K562 (cell line): ENCODE measurements at regions not wholly inside any gene's neighbourhood (a gene's known extent, or its start where the extent isn't known, plus 50 kb on each side); places are given as distances from the start of the nearest gene placed in this dataset.

Experiments
- ATAC-seq: fragments of 200-7000 bp; cut with Tn5 transposase; 3 replicates; pipeline ENCODE4 v1.9.1; 2020; ENCODE audit warnings: moderate library complexity
- BruUV-seq: library from RNA; stranded (reverse); fragments of 400-500 nt; replicated peaks from 2 replicates; lab custom pipeline; 2021; lab: Mats Ljungman, UMichigan
- CTCF ChIA-PET: fragments of 300-600 bp; formaldehyde crosslinking; extraction: SDS; loops from one replicate; lab custom pipeline; 2021; ENCODE audit warnings: low intra/inter-chr PET ratio; lab: Yijun Ruan, JAX
- POLR2A ChIA-PET: fragments of 300-600, 350-650 bp; sonication (Branson Sonifier 250); formaldehyde crosslinking; extraction: SDS; loops from one replicate; lab custom pipeline; 2021; ENCODE audit warnings: antibody characterized with exemption, inconsistent platforms; lab: Yijun Ruan, JAX
- DNase-seq, 4 experiments: peaks; one replicate each; pipeline versions ENCODE4 v3.0.0 to v3.0.0-alpha.2; 2011 to 2018; ENCODE audit warnings: low spot score in 3 of 4, mixed read lengths in 3 of 4; ENCODE audit errors: extremely low read depth in 1 of 4
- FAIRE-seq: peaks from 2 replicates; lab custom pipeline; 2011; peaks lifted over from hg19 to GRCh38; lab: Jason Lieb, UNC
- H2AFZ ChIP-seq: 2 replicates; pipeline ENCODE4 v1.6.0; 2011; ENCODE audit warnings: low read depth, low read length, control low read depth, inconsistent platforms
- H3K27ac ChIP-seq: fragments of 200-600 bp; 3 replicates; pipeline ENCODE4 v1.8.0; 2011; ENCODE audit warnings: low read depth, mild to moderate bottlenecking, control low read depth, inconsistent platforms, low read length, moderate library complexity, mixed read lengths; ENCODE audit errors: extremely low read depth
- H3K27me3 ChIP-seq, 2 experiments: fragments of 300-600 bp in 1 of 2; 2 replicates in 1 of 2; 3 replicates in 1 of 2; pipeline versions ENCODE4 v1.6.0 to v1.8.0; 2011; ENCODE audit warnings: inconsistent platforms in 2 of 2, low read length in 2 of 2, mild to moderate bottlenecking in 1 of 2, mixed read lengths in 1 of 2, moderate library complexity in 1 of 2; ENCODE audit not compliant: control insufficient read depth in 2 of 2, insufficient read depth in 2 of 2
- H3K36me3 ChIP-seq: fragments of 300-600 bp; 3 replicates; pipeline ENCODE4 v1.8.0; 2011; ENCODE audit warnings: mild to moderate bottlenecking, low read length, inconsistent platforms; ENCODE audit not compliant: control insufficient read depth, insufficient read depth
- H3K4me1 ChIP-seq, 2 experiments: fragments of 200-600 bp in 1 of 2; replicated peaks in 1 of 2; 2 replicates in 1 of 2; 3 replicates in 1 of 2; pipeline versions ENCODE4 v1.5.1 to v1.8.0; 2011; ENCODE audit warnings: inconsistent platforms in 2 of 2, low read length in 2 of 2, mild to moderate bottlenecking in 1 of 2, mixed read lengths in 1 of 2, moderate library complexity in 1 of 2; ENCODE audit not compliant: control insufficient read depth in 2 of 2, insufficient read depth in 2 of 2
- H3K4me2 ChIP-seq: 2 replicates; pipeline ENCODE4 v1.6.1; 2011; ENCODE audit warnings: low read length, control low read depth, inconsistent platforms, mixed read lengths; ENCODE audit not compliant: insufficient read depth
- H3K4me3 ChIP-seq: fragments of 200-600 bp; sonication (generic), shearing (Covaris generic); 2 replicates; pipeline ENCODE4 v1.5.1; 2016; ENCODE audit warnings: control low read depth, inconsistent platforms
- H3K79me2 ChIP-seq: fragments of 200-600 bp; 3 replicates; pipeline ENCODE4 v1.8.0; 2011; ENCODE audit warnings: low read length, inconsistent platforms; ENCODE audit not compliant: control insufficient read depth, insufficient read depth
- H3K9ac ChIP-seq, 2 experiments: 2 replicates each; pipeline versions ENCODE4 v1.6.0 to v1.6.1; 2011; ENCODE audit warnings: low read depth in 2 of 2, low read length in 2 of 2, control low read depth in 1 of 2, inconsistent platforms in 1 of 2, mild to moderate bottlenecking in 1 of 2, mixed read lengths in 1 of 2; ENCODE audit not compliant: insufficient read depth in 1 of 2
- H3K9me1 ChIP-seq: one replicate; pipeline ENCODE4 v1.6.0; 2011; ENCODE audit warnings: inconsistent platforms, mild to moderate bottlenecking, low read length, moderate library complexity; ENCODE audit not compliant: control insufficient read depth, insufficient read depth
- H3K9me3 ChIP-seq: replicated peaks from 2 replicates; pipeline ENCODE4 v1.5.1; 2011; ENCODE audit warnings: low read depth, low read length, inconsistent platforms; ENCODE audit not compliant: control insufficient read depth, insufficient read depth
- H4K20me1 ChIP-seq: replicated peaks from 2 replicates; pipeline ENCODE4 v1.6.1; 2011; ENCODE audit warnings: low read length, inconsistent platforms, mixed read lengths; ENCODE audit not compliant: control insufficient read depth, insufficient read depth
- CREB1 ChIP-seq, 2 experiments: sonication (generic) in 1 of 2; formaldehyde crosslinking in 1 of 2; IDR thresholded peaks; 2 replicates each; pipeline versions ENCODE4 v1.6.1 to v1.8.0; 2012 to 2022; ENCODE audit warnings: inconsistent platforms in 1 of 2, mild to moderate bottlenecking in 1 of 2, missing genetic modification reagents in 1 of 2, moderate library complexity in 1 of 2
- ELF2 ChIP-seq: fragments of 250-450 bp; sonication (Bioruptor Pico); IDR thresholded peaks from 2 replicates; pipeline ENCODE4 v1.5.0; 2021; ENCODE audit warnings: mild to moderate bottlenecking
- ETV5 ChIP-seq: sonication (generic); formaldehyde crosslinking; IDR thresholded peaks from 2 replicates; pipeline ENCODE4 v1.4.0; 2020; ENCODE audit warnings: low read depth, mild to moderate bottlenecking, missing genetic modification reagents
- ETV6 ChIP-seq, 3 experiments: fragments of 150-350 bp in 1 of 3; sonication (generic) in 1 of 3; formaldehyde crosslinking in 1 of 3; IDR thresholded peaks; 2 replicates each; pipeline versions ENCODE4 v1.6.1 to v1.8.0; 2014 to 2022; ENCODE audit warnings: borderline replicate concordance in 2 of 3, low read depth in 2 of 3, antibody characterized with exemption in 1 of 3, low read length in 1 of 3, mild to moderate bottlenecking in 1 of 3, missing genetic modification reagents in 1 of 3
- FOXK1 ChIP-seq: sonication (generic); formaldehyde crosslinking; IDR thresholded peaks from 2 replicates; pipeline ENCODE4 v1.8.0; 2022; ENCODE audit warnings: missing genetic modification reagents, mild to moderate bottlenecking, borderline replicate concordance
- GTF2A2 ChIP-seq: IDR thresholded peaks from 2 replicates; pipeline ENCODE4 v1.6.1; 2016; ENCODE audit warnings: mild to moderate bottlenecking, missing genetic modification characterization, missing compliant biosample characterization
- ILK ChIP-seq: fragments of 450-650 bp; IDR thresholded peaks from 2 replicates; pipeline ENCODE4 v1.6.1; 2016; ENCODE audit warnings: missing genetic modification characterization, low read depth, mild to moderate bottlenecking, missing compliant biosample characterization, moderate library complexity, borderline replicate concordance
- LEF1 ChIP-seq: fragments of 450-650 bp; IDR thresholded peaks from 2 replicates; pipeline ENCODE4 v1.6.1; 2016; ENCODE audit warnings: mild to moderate bottlenecking
- MAX ChIP-seq: sonication (generic); formaldehyde crosslinking; IDR thresholded peaks from 2 replicates; pipeline ENCODE4 v1.9.0; 2022; ENCODE audit warnings: mild to moderate bottlenecking, missing genetic modification reagents
- MYC ChIP-seq, 2 experiments: fragments of 250-450 bp in 1 of 2; sonication (Bioruptor Pico) in 1 of 2; IDR thresholded peaks; 2 replicates each; pipeline versions ENCODE4 v1.5.1 to v1.6.1; 2012 to 2021; ENCODE audit warnings: low read depth in 2 of 2, borderline replicate concordance in 1 of 2, improper control_type of control experiment in 1 of 2, low read length in 1 of 2, mild to moderate bottlenecking in 1 of 2, moderate library complexity in 1 of 2
- PHTF2 ChIP-seq: fragments of 250-450 bp; sonication (Bioruptor Pico); IDR thresholded peaks from 2 replicates; pipeline ENCODE4 v1.5.0; 2021; ENCODE audit warnings: mild to moderate bottlenecking
- PPARD ChIP-seq: fragments of 250-450 bp; sonication (Bioruptor Pico); IDR thresholded peaks from 2 replicates; pipeline ENCODE4 v1.8.0; 2022; ENCODE audit warnings: inconsistent platforms, mild to moderate bottlenecking, moderate library complexity
- ZBTB17 ChIP-seq: fragments of 450-650 bp; formaldehyde crosslinking; IDR thresholded peaks from 2 replicates; pipeline ENCODE4 v1.4.0; 2020; ENCODE audit warnings: mild to moderate bottlenecking
- ZNF124 ChIP-seq: sonication (generic); formaldehyde crosslinking; IDR thresholded peaks from 2 replicates; pipeline ENCODE4 v1.8.1; 2022; ENCODE audit warnings: missing genetic modification reagents
- ZNF232 ChIP-seq: sonication (generic); formaldehyde crosslinking; IDR thresholded peaks from 2 replicates; pipeline ENCODE4 v1.8.0; 2022; ENCODE audit warnings: mild to moderate bottlenecking, missing genetic modification reagents
- ZNF3 ChIP-seq: fragments of 250-450 bp; sonication (Bioruptor Pico); IDR thresholded peaks from 2 replicates; pipeline ENCODE4 v1.5.0; 2021; ENCODE audit warnings: mild to moderate bottlenecking, moderate library complexity
- ZNF57 ChIP-seq: fragments of 450-650 bp; formaldehyde crosslinking; IDR thresholded peaks from 2 replicates; pipeline ENCODE4 v1.4.0; 2020; ENCODE audit warnings: mild to moderate bottlenecking, moderate library complexity
- WGBS: fragments of 100-300 bp; shearing (Covaris generic); methylation state at CpG from one replicate; pipeline ENCODE4 v1.1.6; 2016; ENCODE audit warnings: low coverage, mixed read lengths; ENCODE audit not compliant: insufficient coverage; ENCODE audit errors: missing lambda C conversion rate; 5-methylcytosine and 5-hydroxymethylcytosine counted together
- in situ Hi-C: fragments of 300-500 bp; cut with MboI; formaldehyde crosslinking; loops from 4 replicates; pipeline ENCODE4 v1.15.0; 2018; ENCODE audit warnings: inconsistent platforms, mixed read lengths
- intact Hi-C: fragments of 100-400 bp; cut with micrococcal nuclease; formaldehyde crosslinking; loops from 2 replicates; pipeline ENCODE4 v1.14.2; 2022
- TF ChIP-seq, protein P1 (sequence below): sonication (generic); formaldehyde crosslinking; IDR thresholded peaks from 2 replicates; pipeline ENCODE4 v1.8.1; 2023; ENCODE audit warnings: mild to moderate bottlenecking, missing genetic modification reagents, moderate library complexity

DNA sequence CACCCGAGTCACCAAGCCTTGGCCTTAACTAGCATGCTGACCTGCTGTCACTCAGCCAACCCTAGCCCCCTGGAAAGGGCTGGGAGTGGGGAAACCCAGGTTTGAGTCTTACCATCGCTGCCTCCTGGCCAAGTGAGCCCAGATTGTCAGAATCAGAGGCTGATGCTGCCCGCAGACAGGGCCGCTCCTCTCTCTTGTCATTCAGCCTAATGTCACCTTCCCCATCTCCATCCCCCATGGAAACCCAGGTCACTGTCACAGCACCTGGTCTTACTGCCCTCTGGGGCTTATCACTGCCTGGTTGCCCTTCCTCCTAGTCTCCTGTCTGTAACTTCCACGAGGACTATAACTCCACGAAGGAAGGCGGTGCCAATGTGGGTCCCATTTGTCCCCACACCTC is 53.6 kb upstream of the CASZ1 start:
- no peak for FAIRE-seq
- H3K9me1 ChIP-seq = no peaks in the 10 kb centered on the region
- H3K36me3 ChIP-seq = no peaks in the 10 kb centered on the region
- CTCF ChIA-PET = no interaction called here
- no peak overlapping the region for H2AFZ ChIP-seq
- no peak for DNase-seq
- no peak overlapping the region for H3K4me3 ChIP-seq
- intact Hi-C loops = no loop called here
- TF ChIP-seq ILK = no peak
- no peak for TF ChIP-seq ETV5
- no peak for TF ChIP-seq ELF2 (CRISPR knock-in tag)
- TF ChIP-seq LEF1 = no peak
- TF ChIP-seq MAX (CRISPR knock-in tag) = no peak
- TF ChIP-seq, protein P1, sequence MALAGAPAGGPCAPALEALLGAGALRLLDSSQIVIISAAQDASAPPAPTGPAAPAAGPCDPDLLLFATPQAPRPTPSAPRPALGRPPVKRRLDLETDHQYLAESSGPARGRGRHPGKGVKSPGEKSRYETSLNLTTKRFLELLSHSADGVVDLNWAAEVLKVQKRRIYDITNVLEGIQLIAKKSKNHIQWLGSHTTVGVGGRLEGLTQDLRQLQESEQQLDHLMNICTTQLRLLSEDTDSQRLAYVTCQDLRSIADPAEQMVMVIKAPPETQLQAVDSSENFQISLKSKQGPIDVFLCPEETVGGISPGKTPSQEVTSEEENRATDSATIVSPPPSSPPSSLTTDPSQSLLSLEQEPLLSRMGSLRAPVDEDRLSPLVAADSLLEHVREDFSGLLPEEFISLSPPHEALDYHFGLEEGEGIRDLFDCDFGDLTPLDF (CRISPR knock-in tag) = no peak
- TF ChIP-seq PPARD (CRISPR knock-in tag) = no peak
- no peak for TF ChIP-seq ZNF232 (CRISPR knock-in tag)
- TF ChIP-seq ZNF57 = no peak
- no peak for TF ChIP-seq PHTF2 (CRISPR knock-in tag)
- TF ChIP-seq ZBTB17 (CRISPR knock-in tag) = no peak
- TF ChIP-seq FOXK1 (CRISPR knock-in tag) = no peak
- no peak for TF ChIP-seq MYC (IDR thresholded peaks at IDR 0.05; ENCODE audit: low read depth, low read length)
- TF ChIP-seq MYC (CRISPR knock-in tag; IDR thresholded peaks at IDR 0.05; ENCODE audit: borderline replicate concordance, low read depth) = no peak
- no peak for TF ChIP-seq GTF2A2 (tag)
- no peak for TF ChIP-seq ZNF124
- no peak for TF ChIP-seq ZNF3 (CRISPR knock-in tag)
- no peak for TF ChIP-seq ETV6 (IDR thresholded peaks at IDR 0.05; ENCODE audit: borderline replicate concordance in 1 of 2, low read depth in 2 of 2, low read length in 1 of 2)
- TF ChIP-seq ETV6 (CRISPR knock-in tag; IDR thresholded peaks at IDR 0.05; ENCODE audit: borderline replicate concordance) = no peak
- no peak for TF ChIP-seq CREB1 (IDR thresholded peaks at IDR 0.05)
- no peak for TF ChIP-seq CREB1 (CRISPR knock-in tag; IDR thresholded peaks at IDR 0.05)
- BruUV-seq = no TSS peak
- H3K4me1 ChIP-seq = no peaks in the 10 kb centered on the region
- no peak overlapping the region for H3K9ac ChIP-seq
- POLR2A ChIA-PET = interaction anchor here (0.6 to 1.2 kb wide), 2 partner anchors 17 to 714 kb away, joined by 3 read pairs; no protein-coding TSS in a partner anchor
- in situ Hi-C loops = no loop called here
- H4K20me1 ChIP-seq = peaks cover 9% of the 10 kb centered on the region; the same call in 1 of the 2 replicates
- H3K27ac ChIP-seq = no peak overlapping the region
- 0% methylated on average over 6 of the region's 7 CpGs for WGBS
- no peaks in the 10 kb centered on the region for H3K79me2 ChIP-seq
- ATAC-seq = no peak
- H3K27me3 ChIP-seq = peaks cover 34 to 69% of the 10 kb centered on the region in 2 experiments
- no peak overlapping the region for H3K4me2 ChIP-seq
- H3K9me3 ChIP-seq = no peaks in the 10 kb centered on the region
